ENCODE measurements at regions not wholly inside any gene's neighbourhood (a gene's known extent, or its start where the extent isn't known, plus 50 kb on each side); places are given as distances from the start of the nearest gene placed in this dataset.

DNA sequence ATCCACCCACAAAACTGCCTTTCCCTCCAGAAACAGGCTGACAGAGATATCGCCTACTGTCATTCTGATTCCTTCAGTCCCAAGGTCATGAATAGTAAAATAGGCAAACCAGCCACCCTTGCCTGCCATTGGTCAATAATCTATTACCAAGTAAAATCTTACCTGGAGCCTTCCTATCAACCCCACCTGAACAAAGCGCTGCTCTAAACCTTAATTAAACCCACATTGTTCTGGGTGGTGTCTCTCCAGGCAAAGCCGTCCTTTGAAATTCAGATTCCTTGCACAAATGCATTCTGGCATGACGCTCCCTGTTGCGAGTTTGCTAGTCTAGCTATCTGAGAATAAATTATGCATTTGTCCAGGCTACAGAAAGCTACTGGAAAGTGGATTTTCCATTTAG is 291.6 kb upstream of the ECI2 start:
- WGBS (ENCODE audit: extremely low coverage, insufficient coverage, insufficient read length): no CpG with 5 or more reads among the region's 5 CpGs
- Histone ChIP-seq H2BK5ac (ENCODE audit: low read depth, low read length, poor library complexity) (no peak overlapping the region), H3K4ac (ENCODE audit: low read depth, low read length) (no peak overlapping the region), H3K27ac (ENCODE audit: low read depth, low read length) (no peak overlapping the region), H3K9ac (ENCODE audit: low read length) (no peak overlapping the region), H3K23ac (ENCODE audit: low read length) (no peak overlapping the region), H3K4me3 (ENCODE audit: low read depth, low read length) (no peak overlapping the region), H3K79me1 (ENCODE audit: low read length) (no peaks in the 10 kb centered on the region), H3K4me1 (ENCODE audit: control insufficient read depth in 1 of 2, insufficient read depth in 2 of 2, low read length in 2 of 2) (no peaks in the 10 kb centered on the region), H3K27me3 (ENCODE audit: insufficient read depth, low read length) (no peaks in the 10 kb centered on the region), H3K4me2 (ENCODE audit: low read length) (no peak overlapping the region), H2BK120ac (ENCODE audit: insufficient read depth, low read length, poor library complexity) (no peak overlapping the region), H2AK5ac (ENCODE audit: low read length) (no peak overlapping the region), H2BK12ac (ENCODE audit: low read length) (no peak overlapping the region), H3K9me3 (ENCODE audit: insufficient read depth, low read depth, low read length) (peaks cover 4% of the 10 kb centered on the region), H4K91ac (ENCODE audit: low read depth, low read length) (no peak overlapping the region), H4K12ac (ENCODE audit: low read depth, low read length) (no peak overlapping the region), H4K8ac (ENCODE audit: low read depth, low read length) (no peak overlapping the region), H3K14ac (ENCODE audit: low read length) (no peak overlapping the region), H3K18ac (ENCODE audit: low read length) (no peak overlapping the region), H3K79me2 (ENCODE audit: control insufficient read depth, insufficient read depth, low read length, poor library complexity) (no peaks in the 10 kb centered on the region), H2AFZ (ENCODE audit: insufficient read depth, low read length, poor library complexity) (no peak overlapping the region), H3K36me3 (ENCODE audit: control insufficient read depth in 1 of 2, insufficient read depth in 2 of 2, low read length in 2 of 2) (no peaks in the 10 kb centered on the region)
- no peak for DNase-seq

DNA sequence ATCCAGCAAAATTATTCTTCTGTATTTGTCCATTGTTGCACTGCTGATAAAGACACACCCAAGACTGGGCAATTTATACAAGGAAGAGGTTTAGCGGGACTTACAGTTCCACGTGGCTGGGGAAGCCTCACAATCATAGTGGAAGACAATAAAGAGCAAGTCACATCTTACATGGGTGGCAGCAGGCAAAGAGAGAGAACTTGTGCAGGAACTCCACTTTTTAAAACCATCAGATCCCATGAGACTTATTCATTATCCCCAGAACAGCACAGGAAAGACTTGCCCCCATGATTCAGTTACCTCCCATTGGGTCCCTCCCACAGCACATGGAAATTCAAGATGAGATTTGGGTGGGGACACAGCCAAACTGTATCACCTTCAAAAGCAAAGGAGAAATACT is 286.5 kb upstream of the ECI2 start:
- H3K4me1 ChIP-seq (ENCODE audit: control insufficient read depth in 1 of 2, insufficient read depth in 2 of 2, low read length in 2 of 2): no peaks in the 10 kb centered on the region
- H4K12ac ChIP-seq (ENCODE audit: low read depth, low read length): no peak overlapping the region
- no peaks in the 10 kb centered on the region for H3K79me1 ChIP-seq (ENCODE audit: low read length)
- no peak overlapping the region for H3K27ac ChIP-seq (ENCODE audit: low read depth, low read length)
- no peaks in the 10 kb centered on the region for H3K36me3 ChIP-seq (ENCODE audit: control insufficient read depth in 1 of 2, insufficient read depth in 2 of 2, low read length in 2 of 2)
- no peak overlapping the region for H2BK120ac ChIP-seq (ENCODE audit: insufficient read depth, low read length, poor library complexity)
- H4K8ac ChIP-seq (ENCODE audit: low read depth, low read length): no peak overlapping the region
- H3K14ac ChIP-seq (ENCODE audit: low read length): no peak overlapping the region
- no peak overlapping the region for H2AK5ac ChIP-seq (ENCODE audit: low read length)
- no peak overlapping the region for H2BK12ac ChIP-seq (ENCODE audit: low read length)
- DNase-seq: no peak
- H2AFZ ChIP-seq (ENCODE audit: insufficient read depth, low read length, poor library complexity): no peak overlapping the region
- H3K9ac ChIP-seq (ENCODE audit: low read length): no peak overlapping the region
- H3K23ac ChIP-seq (ENCODE audit: low read length): no peak overlapping the region
- no peak overlapping the region for H3K4ac ChIP-seq (ENCODE audit: low read depth, low read length)
- H3K27me3 ChIP-seq (ENCODE audit: insufficient read depth, low read length): no peaks in the 10 kb centered on the region
- no peaks in the 10 kb centered on the region for H3K79me2 ChIP-seq (ENCODE audit: control insufficient read depth, insufficient read depth, low read length, poor library complexity)
- H3K4me3 ChIP-seq (ENCODE audit: low read depth, low read length): no peak overlapping the region
- H3K9me3 ChIP-seq (ENCODE audit: insufficient read depth, low read depth, low read length): peaks cover 2% of the 10 kb centered on the region
- H3K4me2 ChIP-seq (ENCODE audit: low read length): no peak overlapping the region
- no peak overlapping the region for H3K18ac ChIP-seq (ENCODE audit: low read length)
- H4K91ac ChIP-seq (ENCODE audit: low read depth, low read length): no peak overlapping the region
- WGBS (ENCODE audit: extremely low coverage, insufficient coverage, insufficient read length): no CpG with 5 or more reads among the region's 2 CpGs
- H2BK5ac ChIP-seq (ENCODE audit: low read depth, low read length, poor library complexity): no peak overlapping the region

DNA sequence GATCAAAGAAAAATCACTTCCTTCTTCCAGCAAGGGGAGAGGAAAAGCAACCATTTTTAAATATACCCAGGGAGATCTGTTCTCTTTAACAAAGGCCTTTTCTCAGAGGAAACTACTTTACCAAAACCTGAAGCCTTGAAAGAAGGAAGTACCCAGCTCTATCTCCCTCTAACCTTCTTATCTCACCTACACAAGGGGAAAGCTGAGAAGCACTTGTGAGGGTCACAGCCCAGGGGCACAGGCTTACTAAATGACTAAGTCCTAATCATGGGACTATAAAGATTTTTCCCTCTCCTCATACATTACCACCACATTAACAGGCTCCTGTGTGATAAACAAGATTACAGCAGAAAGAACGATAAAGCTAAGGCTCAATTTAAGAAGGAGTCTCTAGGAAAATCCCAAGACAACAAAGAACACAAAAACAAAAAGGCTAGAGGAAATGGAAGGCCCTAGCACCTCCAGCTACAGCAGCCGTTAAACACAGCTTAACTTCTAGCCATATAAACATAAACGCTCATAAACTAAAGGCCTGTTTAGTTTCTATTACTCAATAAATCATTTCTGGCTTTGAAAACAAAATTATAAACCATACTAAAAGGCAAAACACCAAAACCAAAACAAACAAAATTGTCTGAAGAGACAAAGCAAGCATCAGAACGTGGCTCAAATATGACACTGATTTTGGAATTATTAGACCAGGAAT is 284.9 kb upstream of the ECI2 start:
- Histone ChIP-seq H3K27me3 (ENCODE audit: insufficient read depth, low read length) (no peaks in the 10 kb centered on the region), H3K27ac (ENCODE audit: low read depth, low read length) (no peak overlapping the region), H2BK12ac (ENCODE audit: low read length) (no peak overlapping the region), H3K36me3 (ENCODE audit: control insufficient read depth in 1 of 2, insufficient read depth in 2 of 2, low read length in 2 of 2) (no peaks in the 10 kb centered on the region), H3K79me1 (ENCODE audit: low read length) (no peaks in the 10 kb centered on the region), H3K79me2 (ENCODE audit: control insufficient read depth, insufficient read depth, low read length, poor library complexity) (no peaks in the 10 kb centered on the region), H2AFZ (ENCODE audit: insufficient read depth, low read length, poor library complexity) (no peak overlapping the region), H3K4me1 (ENCODE audit: control insufficient read depth in 1 of 2, insufficient read depth in 2 of 2, low read length in 2 of 2) (no peaks in the 10 kb centered on the region), H3K4me3 (ENCODE audit: low read depth, low read length) (no peak overlapping the region), H4K12ac (ENCODE audit: low read depth, low read length) (no peak overlapping the region), H2AK5ac (ENCODE audit: low read length) (no peak overlapping the region), H3K4me2 (ENCODE audit: low read length) (no peak overlapping the region), H3K4ac (ENCODE audit: low read depth, low read length) (no peak overlapping the region), H2BK5ac (ENCODE audit: low read depth, low read length, poor library complexity) (no peak overlapping the region), H3K9me3 (ENCODE audit: insufficient read depth, low read depth, low read length) (no peaks in the 10 kb centered on the region), H2BK120ac (ENCODE audit: insufficient read depth, low read length, poor library complexity) (no peak overlapping the region), H3K23ac (ENCODE audit: low read length) (no peak overlapping the region), H3K9ac (ENCODE audit: low read length) (no peak overlapping the region), H3K18ac (ENCODE audit: low read length) (no peak overlapping the region), H4K8ac (ENCODE audit: low read depth, low read length) (no peak overlapping the region), H3K14ac (ENCODE audit: low read length) (no peak overlapping the region), H4K91ac (ENCODE audit: low read depth, low read length) (no peak overlapping the region)
- no peak for DNase-seq
- WGBS (ENCODE audit: extremely low coverage, insufficient coverage, insufficient read length): no CpG with 5 or more reads among the region's 4 CpGs

DNA sequence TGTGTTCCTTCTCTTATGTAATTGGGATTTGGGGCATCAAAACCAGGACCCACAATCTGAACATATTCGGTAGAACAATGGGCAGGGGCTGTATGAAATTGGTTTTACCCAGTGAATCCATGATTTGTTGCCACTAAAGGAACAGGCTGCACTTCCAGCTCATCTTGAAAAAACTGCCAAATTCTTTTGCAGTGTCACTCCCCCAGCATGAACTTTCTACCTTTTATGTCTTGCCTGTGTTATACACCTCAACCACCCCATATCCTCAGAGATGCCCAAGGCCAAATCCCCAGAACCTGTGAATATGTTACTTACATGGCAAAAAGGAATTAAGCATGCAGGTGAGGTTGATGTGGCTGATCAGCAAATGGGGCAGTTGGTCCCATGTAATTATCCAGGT is 280.2 kb upstream of the ECI2 start:
- no peak overlapping the region for H3K4me3 ChIP-seq (ENCODE audit: low read depth, low read length)
- no peak overlapping the region for H2BK120ac ChIP-seq (ENCODE audit: insufficient read depth, low read length, poor library complexity)
- no peak overlapping the region for H3K18ac ChIP-seq (ENCODE audit: low read length)
- H3K14ac ChIP-seq (ENCODE audit: low read length): no peak overlapping the region
- no peak overlapping the region for H3K4ac ChIP-seq (ENCODE audit: low read depth, low read length)
- DNase-seq: no peak
- no peaks in the 10 kb centered on the region for H3K27me3 ChIP-seq (ENCODE audit: insufficient read depth, low read length)
- no CpG with 5 or more reads among the region's 1 CpG for WGBS (ENCODE audit: extremely low coverage, insufficient coverage, insufficient read length)
- peak overlapping the region; percentile 31 for H2BK5ac ChIP-seq (ENCODE audit: low read depth, low read length, poor library complexity)
- no peaks in the 10 kb centered on the region for H3K4me1 ChIP-seq (ENCODE audit: control insufficient read depth in 1 of 2, insufficient read depth in 2 of 2, low read length in 2 of 2)
- no peaks in the 10 kb centered on the region for H3K79me1 ChIP-seq (ENCODE audit: low read length)
- no peak overlapping the region for H3K27ac ChIP-seq (ENCODE audit: low read depth, low read length)
- H3K79me2 ChIP-seq (ENCODE audit: control insufficient read depth, insufficient read depth, low read length, poor library complexity): no peaks in the 10 kb centered on the region
- H3K36me3 ChIP-seq (ENCODE audit: control insufficient read depth in 1 of 2, insufficient read depth in 2 of 2, low read length in 2 of 2): no peaks in the 10 kb centered on the region
- H3K9ac ChIP-seq (ENCODE audit: low read length): no peak overlapping the region
- H3K23ac ChIP-seq (ENCODE audit: low read length): no peak overlapping the region
- no peak overlapping the region for H4K8ac ChIP-seq (ENCODE audit: low read depth, low read length)
- H4K91ac ChIP-seq (ENCODE audit: low read depth, low read length): no peak overlapping the region
- no peak overlapping the region for H2BK12ac ChIP-seq (ENCODE audit: low read length)
- H4K12ac ChIP-seq (ENCODE audit: low read depth, low read length): no peak overlapping the region
- H2AFZ ChIP-seq (ENCODE audit: insufficient read depth, low read length, poor library complexity): no peak overlapping the region
- no peaks in the 10 kb centered on the region for H3K9me3 ChIP-seq (ENCODE audit: insufficient read depth, low read depth, low read length)
- no peak overlapping the region for H3K4me2 ChIP-seq (ENCODE audit: low read length)
- no peak overlapping the region for H2AK5ac ChIP-seq (ENCODE audit: low read length)
